ENCODE measurements at regions not wholly inside any gene's neighbourhood (a gene's known extent, or its start where the extent isn't known, plus 50 kb on each side); places are given as distances from the start of the nearest gene placed in this dataset.

- Mint-ChIP-seq H3K27ac (no peak overlapping the region), H3K4me3 (no peak overlapping the region), H3K4me1 (ENCODE audit: low read depth) (peaks cover 6% of the 10 kb centered on the region), H3K27me3 (ENCODE audit: low read depth) (no peaks in the 10 kb centered on the region), H3K9me3 (ENCODE audit: insufficient read depth) (no peaks in the 10 kb centered on the region), H3K36me3 (ENCODE audit: low read depth) (no peaks in the 10 kb centered on the region)
- DNase-seq (no peak), ATAC-seq (no peak)
- ChIA-PET POLR2A (no interaction called here), CTCF (no interaction called here)
These were observed 239.1 kb upstream of the MYO3A start for GRCh38 chr10:25694971-25695370.

- CTCF ChIA-PET = no interaction called here
These were observed 238.4 kb upstream of the MYO3A start for GRCh38 chr10:25695586-25695985.

GRCh38 chr10:25696013-25696708 is 237.9 kb upstream of the MYO3A start:
- DNase-seq (no peak), ATAC-seq (no peak)
- ChIA-PET CTCF (no interaction called here), POLR2A (no interaction called here)
- no peaks in the 10 kb centered on the region for H3K27me3 Mint-ChIP-seq (ENCODE audit: low read depth)
- no peak overlapping the region for H3K4me3 Mint-ChIP-seq
- peaks cover 6% of the 10 kb centered on the region for H3K4me1 Mint-ChIP-seq (ENCODE audit: low read depth)
- no peak overlapping the region for H3K27ac Mint-ChIP-seq
- H3K36me3 Mint-ChIP-seq (ENCODE audit: low read depth) = no peaks in the 10 kb centered on the region
- no peaks in the 10 kb centered on the region for H3K9me3 Mint-ChIP-seq (ENCODE audit: insufficient read depth)

More at GRCh38 chr10:25695586-25695985, 238.4 kb upstream of the MYO3A start:
- ATAC-seq = no peak
- no peak for DNase-seq
- Mint-ChIP-seq H3K27me3 (ENCODE audit: low read depth) (no peaks in the 10 kb centered on the region), H3K27ac (no peak overlapping the region), H3K9me3 (ENCODE audit: insufficient read depth) (no peaks in the 10 kb centered on the region), H3K36me3 (ENCODE audit: low read depth) (no peaks in the 10 kb centered on the region), H3K4me1 (ENCODE audit: low read depth) (peaks cover 6% of the 10 kb centered on the region), H3K4me3 (no peak overlapping the region)
- POLR2A ChIA-PET = no interaction called here

- ChIA-PET POLR2A (no interaction called here), CTCF (no interaction called here)
- ATAC-seq = no peak
- Mint-ChIP-seq H3K4me1 (ENCODE audit: low read depth) (peaks cover 6% of the 10 kb centered on the region), H3K27ac (no peak overlapping the region), H3K27me3 (ENCODE audit: low read depth) (no peaks in the 10 kb centered on the region), H3K4me3 (no peak overlapping the region), H3K36me3 (ENCODE audit: low read depth) (no peaks in the 10 kb centered on the region), H3K9me3 (ENCODE audit: insufficient read depth) (no peaks in the 10 kb centered on the region)
- DNase-seq = no peak
These were observed 236.6 kb upstream of the MYO3A start for GRCh38 chr10:25697412-25697811.

GRCh38 chr10:25698638-25699037 is 235.4 kb upstream of the MYO3A start:
- ChIA-PET CTCF (no interaction called here), POLR2A (no interaction called here)
- H3K27ac Mint-ChIP-seq = no peak overlapping the region
- H3K4me1 Mint-ChIP-seq (ENCODE audit: low read depth) = peaks cover 6% of the 10 kb centered on the region
- no peaks in the 10 kb centered on the region for H3K9me3 Mint-ChIP-seq (ENCODE audit: insufficient read depth)
- H3K4me3 Mint-ChIP-seq = no peak overlapping the region
- no peaks in the 10 kb centered on the region for H3K27me3 Mint-ChIP-seq (ENCODE audit: low read depth)
- no peak for ATAC-seq
- no peak for DNase-seq
- no peaks in the 10 kb centered on the region for H3K36me3 Mint-ChIP-seq (ENCODE audit: low read depth)

GRCh38 chr10:25699631-25700030 is 234.4 kb upstream of the MYO3A start:
- Mint-ChIP-seq H3K27me3 (ENCODE audit: low read depth) (no peaks in the 10 kb centered on the region), H3K9me3 (ENCODE audit: insufficient read depth) (no peaks in the 10 kb centered on the region), H3K27ac (no peak overlapping the region), H3K4me3 (no peak overlapping the region), H3K36me3 (ENCODE audit: low read depth) (no peaks in the 10 kb centered on the region), H3K4me1 (ENCODE audit: low read depth) (peaks cover 6% of the 10 kb centered on the region)
- no peak for DNase-seq
- ATAC-seq = no peak
- CTCF ChIA-PET = no interaction called here
- POLR2A ChIA-PET = no interaction called here

GRCh38 chr10:25701652-25702051 is 232.4 kb upstream of the MYO3A start:
- H3K27me3 Mint-ChIP-seq (ENCODE audit: low read depth) = no peaks in the 10 kb centered on the region
- H3K4me3 Mint-ChIP-seq = no peak overlapping the region
- H3K4me1 Mint-ChIP-seq (ENCODE audit: low read depth) = no peaks in the 10 kb centered on the region
- DNase-seq (no peak), ATAC-seq (no peak)
- H3K9me3 Mint-ChIP-seq (ENCODE audit: insufficient read depth) = no peaks in the 10 kb centered on the region
- POLR2A ChIA-PET = no interaction called here
- H3K36me3 Mint-ChIP-seq (ENCODE audit: low read depth) = no peaks in the 10 kb centered on the region
- CTCF ChIA-PET = interaction anchor here (1.2 kb wide), 1 partner anchor 24 kb away, joined by 3 read pairs; no protein-coding TSS in a partner anchor
- H3K27ac Mint-ChIP-seq = no peak overlapping the region

GRCh38 chr10:25704622-25705021 is 229.4 kb upstream of the MYO3A start:
- Mint-ChIP-seq H3K9me3 (ENCODE audit: insufficient read depth) (no peaks in the 10 kb centered on the region), H3K36me3 (ENCODE audit: low read depth) (no peaks in the 10 kb centered on the region), H3K27ac (no peak overlapping the region), H3K4me3 (no peak overlapping the region), H3K27me3 (ENCODE audit: low read depth) (no peaks in the 10 kb centered on the region), H3K4me1 (ENCODE audit: low read depth) (no peaks in the 10 kb centered on the region)
- ChIA-PET POLR2A (no interaction called here), CTCF (no interaction called here)
- no peak for DNase-seq
- ATAC-seq = no peak

GRCh38 chr10:25707572-25707971 is 226.5 kb upstream of the MYO3A start:
- Mint-ChIP-seq H3K27ac (no peak overlapping the region), H3K4me1 (ENCODE audit: low read depth) (no peaks in the 10 kb centered on the region), H3K36me3 (ENCODE audit: low read depth) (no peaks in the 10 kb centered on the region), H3K27me3 (ENCODE audit: low read depth) (no peaks in the 10 kb centered on the region), H3K4me3 (no peak overlapping the region), H3K9me3 (ENCODE audit: insufficient read depth) (no peaks in the 10 kb centered on the region)
- CTCF ChIA-PET = interaction anchor here (0.6 kb wide), 1 partner anchor 168 kb away, joined by 3 read pairs; no protein-coding TSS in a partner anchor
- POLR2A ChIA-PET = no interaction called here
- ATAC-seq (no peak), DNase-seq (no peak)

GRCh38 chr10:25707976-25708671 is 225.9 kb upstream of the MYO3A start:
- Mint-ChIP-seq H3K4me3 (no peak overlapping the region), H3K27ac (no peak overlapping the region), H3K9me3 (ENCODE audit: insufficient read depth) (no peaks in the 10 kb centered on the region), H3K27me3 (ENCODE audit: low read depth) (no peaks in the 10 kb centered on the region), H3K4me1 (ENCODE audit: low read depth) (no peaks in the 10 kb centered on the region), H3K36me3 (ENCODE audit: low read depth) (no peaks in the 10 kb centered on the region)
- ChIA-PET POLR2A (no interaction called here), CTCF (interaction anchor here (0.6 kb wide), 1 partner anchor 167 kb away, joined by 3 read pairs; no protein-coding TSS in a partner anchor)
- DNase-seq (no peak), ATAC-seq (no peak)

- ATAC-seq (no peak), DNase-seq (no peak)
- ChIA-PET CTCF (no interaction called here), POLR2A (no interaction called here)
- Mint-ChIP-seq H3K4me1 (ENCODE audit: low read depth) (no peaks in the 10 kb centered on the region), H3K27me3 (ENCODE audit: low read depth) (no peaks in the 10 kb centered on the region), H3K36me3 (ENCODE audit: low read depth) (no peaks in the 10 kb centered on the region), H3K27ac (no peak overlapping the region), H3K4me3 (no peak overlapping the region), H3K9me3 (ENCODE audit: insufficient read depth) (no peaks in the 10 kb centered on the region)
These were observed 220.2 kb upstream of the MYO3A start for GRCh38 chr10:25713894-25714240.

GRCh38 chr10:25724241-25724640 is 209.8 kb upstream of the MYO3A start:
- no peaks in the 10 kb centered on the region for H3K27me3 Mint-ChIP-seq (ENCODE audit: low read depth)
- H3K36me3 Mint-ChIP-seq (ENCODE audit: low read depth) = no peaks in the 10 kb centered on the region
- POLR2A ChIA-PET = no interaction called here
- no peak for DNase-seq
- H3K4me3 Mint-ChIP-seq = no peak overlapping the region
- H3K27ac Mint-ChIP-seq = no peak overlapping the region
- no peaks in the 10 kb centered on the region for H3K4me1 Mint-ChIP-seq (ENCODE audit: low read depth)
- no peaks in the 10 kb centered on the region for H3K9me3 Mint-ChIP-seq (ENCODE audit: insufficient read depth)
- ATAC-seq = no peak
- CTCF ChIA-PET = no interaction called here
